ENCODE measurements at regions not wholly inside any gene's neighbourhood (a gene's known extent, or its start where the extent isn't known, plus 50 kb on each side); places are given as distances from the start of the nearest gene placed in this dataset.
A peak's percentile ranks its signal among the peaks of the same experiment; 100 is the strongest.

DNA sequence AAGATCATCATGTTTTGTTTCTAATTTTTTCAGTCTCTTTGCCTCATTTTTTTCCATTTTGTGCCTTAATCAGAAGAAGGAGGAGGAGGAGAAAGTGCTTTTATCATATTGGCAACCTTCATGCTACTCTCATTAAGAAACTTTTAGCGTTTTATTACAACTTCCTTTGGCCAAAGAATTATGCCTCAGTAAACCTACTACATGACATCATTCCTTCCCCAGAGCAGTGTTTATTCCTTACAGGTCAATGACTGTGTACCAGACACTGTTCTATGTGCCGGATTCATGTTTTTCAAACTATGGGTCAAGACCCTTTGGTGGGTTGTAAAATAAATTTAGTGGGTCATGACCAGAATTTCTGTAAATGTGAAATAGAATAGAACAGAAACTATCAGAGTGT is 110.4 kb downstream of the SLC30A10 start:
- Histone ChIP-seq H3K27me3 (ENCODE audit: insufficient read depth, low read depth, severe bottlenecking) (no peaks in the 10 kb centered on the region), H3K36me3 (no peaks in the 10 kb centered on the region), H3K4me3 (ENCODE audit: low read depth, low read length) (no peak overlapping the region), H3K9me3 (ENCODE audit: severe bottlenecking) (no peaks in the 10 kb centered on the region), H3K27ac (no peak overlapping the region)
- TF ChIP-seq, protein P1, sequence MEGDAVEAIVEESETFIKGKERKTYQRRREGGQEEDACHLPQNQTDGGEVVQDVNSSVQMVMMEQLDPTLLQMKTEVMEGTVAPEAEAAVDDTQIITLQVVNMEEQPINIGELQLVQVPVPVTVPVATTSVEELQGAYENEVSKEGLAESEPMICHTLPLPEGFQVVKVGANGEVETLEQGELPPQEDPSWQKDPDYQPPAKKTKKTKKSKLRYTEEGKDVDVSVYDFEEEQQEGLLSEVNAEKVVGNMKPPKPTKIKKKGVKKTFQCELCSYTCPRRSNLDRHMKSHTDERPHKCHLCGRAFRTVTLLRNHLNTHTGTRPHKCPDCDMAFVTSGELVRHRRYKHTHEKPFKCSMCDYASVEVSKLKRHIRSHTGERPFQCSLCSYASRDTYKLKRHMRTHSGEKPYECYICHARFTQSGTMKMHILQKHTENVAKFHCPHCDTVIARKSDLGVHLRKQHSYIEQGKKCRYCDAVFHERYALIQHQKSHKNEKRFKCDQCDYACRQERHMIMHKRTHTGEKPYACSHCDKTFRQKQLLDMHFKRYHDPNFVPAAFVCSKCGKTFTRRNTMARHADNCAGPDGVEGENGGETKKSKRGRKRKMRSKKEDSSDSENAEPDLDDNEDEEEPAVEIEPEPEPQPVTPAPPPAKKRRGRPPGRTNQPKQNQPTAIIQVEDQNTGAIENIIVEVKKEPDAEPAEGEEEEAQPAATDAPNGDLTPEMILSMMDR (IDR thresholded peaks at IDR 0.05; ENCODE audit: low read depth, low read length), result no peak
- DNase-seq, result no peak

DNA sequence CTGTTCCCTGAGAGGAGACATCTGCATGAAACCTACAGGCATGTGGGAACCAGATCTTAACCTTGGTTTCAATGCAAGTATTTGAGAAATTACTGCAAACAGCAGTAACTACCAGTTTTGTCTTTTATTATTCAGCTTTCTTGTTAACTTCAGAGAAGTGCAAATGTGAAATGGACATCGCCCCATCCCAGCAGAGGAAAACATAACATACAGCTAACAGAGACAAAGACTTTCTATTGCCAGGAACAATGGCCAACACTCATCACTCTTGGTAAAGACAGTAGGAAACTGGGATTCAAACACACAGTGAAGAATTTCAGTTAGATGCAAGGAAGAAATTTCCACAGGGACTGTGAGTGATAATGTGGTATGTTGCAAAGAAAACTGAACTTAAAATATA is 115.1 kb downstream of the SLC30A10 start:
- no peak overlapping the region for H3K4me3 ChIP-seq (ENCODE audit: low read depth, low read length)
- TF ChIP-seq, protein P1 (IDR thresholded peaks at IDR 0.05; ENCODE audit: low read depth, low read length), result no peak
- no peaks in the 10 kb centered on the region for H3K9me3 ChIP-seq (ENCODE audit: severe bottlenecking)
- H3K36me3 ChIP-seq, result no peaks in the 10 kb centered on the region
- DNase-seq, result no peak
- no peak overlapping the region for H3K27ac ChIP-seq
- H3K27me3 ChIP-seq (ENCODE audit: insufficient read depth, low read depth, severe bottlenecking), result no peaks in the 10 kb centered on the region

DNA sequence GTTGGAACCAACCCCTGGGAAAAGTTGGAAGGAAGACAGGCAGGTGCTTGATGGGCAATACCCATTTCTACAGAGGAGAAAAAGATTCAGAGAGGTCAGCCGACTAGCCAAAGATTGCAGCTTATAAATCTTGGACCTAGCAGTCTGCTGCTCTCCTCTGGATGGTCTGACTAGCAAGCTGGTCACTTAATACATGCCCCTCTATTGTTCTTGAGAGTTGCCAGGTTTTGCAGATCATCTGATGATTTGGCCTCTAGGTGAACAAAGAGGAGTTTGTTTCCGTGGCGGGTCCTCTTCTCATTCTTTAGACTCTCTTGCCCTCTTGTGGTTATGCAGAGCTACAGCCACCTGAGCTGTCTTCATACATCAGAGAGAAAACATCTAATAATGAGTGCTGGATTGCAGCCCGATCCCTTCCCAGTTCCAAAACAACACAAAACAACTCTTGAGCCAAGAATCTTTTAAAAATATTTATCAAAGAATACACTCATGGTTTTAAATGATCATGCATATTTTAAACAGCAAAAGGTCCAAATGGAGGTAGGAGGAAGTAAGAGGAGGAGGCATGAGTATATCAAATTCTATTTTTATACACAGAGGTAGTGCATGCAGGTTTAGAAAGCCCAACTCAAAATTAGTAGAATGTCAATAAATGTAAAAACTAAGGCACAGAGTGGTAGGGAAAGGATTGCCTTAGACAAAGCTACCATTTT is 115.7 kb downstream of the SLC30A10 start:
- Histone ChIP-seq H3K4me3 (ENCODE audit: low read depth, low read length) (no peak overlapping the region), H3K9me3 (ENCODE audit: severe bottlenecking) (no peaks in the 10 kb centered on the region), H3K36me3 (no peaks in the 10 kb centered on the region), H3K27me3 (ENCODE audit: insufficient read depth, low read depth, severe bottlenecking) (no peaks in the 10 kb centered on the region), H3K27ac (no peak overlapping the region)
- TF ChIP-seq, protein P1 (IDR thresholded peaks at IDR 0.05; ENCODE audit: low read depth, low read length), result peak; percentile 87
- DNase-seq, result peak; percentile 71

DNA sequence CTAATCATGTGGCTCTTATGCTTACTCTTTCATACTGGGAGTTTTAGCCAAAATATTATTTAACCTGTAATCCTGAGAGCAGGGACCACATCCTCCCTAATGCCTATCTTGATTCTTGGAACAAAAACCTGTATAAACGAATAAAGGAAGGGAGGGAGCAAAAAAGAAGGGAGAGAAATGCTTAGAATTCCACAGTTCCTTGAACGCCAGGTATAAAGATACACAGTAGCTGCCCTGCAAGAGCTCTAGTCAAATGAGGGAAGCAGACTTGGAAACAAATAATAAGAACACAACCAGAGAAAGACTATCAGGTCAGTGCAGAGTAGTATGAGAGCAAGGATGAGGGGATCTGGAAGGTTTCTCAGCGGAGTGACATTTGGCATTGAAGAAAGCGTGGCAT is 116.3 kb downstream of the SLC30A10 start:
- no peak overlapping the region for H3K4me3 ChIP-seq (ENCODE audit: low read depth, low read length)
- TF ChIP-seq, protein P1 (IDR thresholded peaks at IDR 0.05; ENCODE audit: low read depth, low read length), result no peak
- H3K27ac ChIP-seq, result no peak overlapping the region
- H3K9me3 ChIP-seq (ENCODE audit: severe bottlenecking), result no peaks in the 10 kb centered on the region
- DNase-seq, result no peak
- H3K36me3 ChIP-seq, result no peaks in the 10 kb centered on the region
- H3K27me3 ChIP-seq (ENCODE audit: insufficient read depth, low read depth, severe bottlenecking), result no peaks in the 10 kb centered on the region

DNA sequence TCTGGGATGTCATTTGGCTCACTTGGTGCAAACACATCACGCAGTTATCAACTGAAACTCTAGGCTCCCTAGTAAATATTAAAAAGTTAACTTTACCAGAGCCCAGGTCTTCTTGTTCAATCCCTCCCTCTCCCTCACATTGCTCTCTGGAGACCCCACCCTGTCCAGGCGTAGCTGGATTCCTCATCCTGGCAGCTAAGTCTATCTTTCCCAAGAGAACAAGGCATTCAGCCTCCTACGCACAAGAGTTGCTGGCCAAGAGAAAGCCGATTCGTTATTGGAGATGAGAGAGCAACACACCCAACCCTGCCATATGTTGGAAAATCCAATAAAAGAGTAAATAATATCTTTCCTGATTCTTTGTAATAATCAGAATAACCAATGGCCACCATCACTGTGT is 117.9 kb downstream of the SLC30A10 start:
- H3K9me3 ChIP-seq (ENCODE audit: severe bottlenecking), result no peaks in the 10 kb centered on the region
- H3K4me3 ChIP-seq (ENCODE audit: low read depth, low read length), result no peak overlapping the region
- no peaks in the 10 kb centered on the region for H3K36me3 ChIP-seq
- no peak for DNase-seq
- TF ChIP-seq, protein P1 (IDR thresholded peaks at IDR 0.05; ENCODE audit: low read depth, low read length), result no peak
- H3K27ac ChIP-seq, result no peak overlapping the region
- no peaks in the 10 kb centered on the region for H3K27me3 ChIP-seq (ENCODE audit: insufficient read depth, low read depth, severe bottlenecking)

DNA sequence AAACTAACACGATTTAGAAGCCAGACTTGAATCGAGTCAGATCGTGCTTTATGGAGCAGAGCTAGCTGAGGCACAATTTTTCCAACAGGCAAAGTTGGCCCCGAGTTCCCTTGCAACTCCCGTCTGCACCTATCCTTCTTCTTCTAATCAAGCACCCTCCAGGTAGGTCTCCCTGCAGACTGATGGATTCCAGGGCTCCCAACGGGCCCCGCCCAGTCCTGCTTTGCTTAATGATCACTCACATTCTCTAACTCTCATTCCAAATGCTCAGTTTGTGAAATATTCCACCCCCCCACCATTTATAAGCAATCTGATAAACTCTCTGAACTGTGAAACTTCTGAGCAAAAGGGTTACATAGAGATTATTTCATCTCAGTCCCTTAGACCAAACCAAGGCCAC is 119.6 kb downstream of the SLC30A10 start:
- H3K27me3 ChIP-seq (ENCODE audit: insufficient read depth, low read depth, severe bottlenecking), result no peaks in the 10 kb centered on the region

More for the DNA sequence above, 119.6 kb downstream of the SLC30A10 start:
- no peak overlapping the region for H3K27ac ChIP-seq
- DNase-seq, result no peak
- TF ChIP-seq, protein P1 (IDR thresholded peaks at IDR 0.05; ENCODE audit: low read depth, low read length), result no peak
- H3K4me3 ChIP-seq (ENCODE audit: low read depth, low read length), result no peak overlapping the region
- H3K36me3 ChIP-seq, result no peaks in the 10 kb centered on the region
- no peaks in the 10 kb centered on the region for H3K9me3 ChIP-seq (ENCODE audit: severe bottlenecking)

Measured in WERI-Rb-1 (cell line).